Kidney epithelial cell (primary cell): ENCODE measurements at regions not wholly inside any gene's neighbourhood (a gene's known extent, or its start where the extent isn't known, plus 50 kb on each side); places are given as distances from the start of the nearest gene placed in this dataset.

Source experiments
- DNase-seq: peaks from one replicate; pipeline ENCODE4 v3.0.0-alpha.2; 2010; ENCODE audit warnings: low read depth
- H3K27me3 ChIP-seq: 2 replicates; pipeline ENCODE4 v1.6.0; 2011; ENCODE audit warnings: low read length; ENCODE audit not compliant: control insufficient read depth, insufficient read depth
- H3K36me3 ChIP-seq: 2 replicates; pipeline ENCODE4 v1.5.1; 2011; ENCODE audit warnings: low read length; ENCODE audit not compliant: control insufficient read depth, insufficient read depth
- H3K4me3 ChIP-seq: 2 replicates; pipeline ENCODE4 v1.5.1; 2011; ENCODE audit warnings: low read depth, mild to moderate bottlenecking, control low read depth, low read length
- CTCF ChIP-seq: IDR thresholded peaks from 2 replicates; pipeline ENCODE4 v1.5.1; 2011; ENCODE audit warnings: mild to moderate bottlenecking, moderate library complexity, low read length, control low read depth, inconsistent platforms; ENCODE audit not compliant: insufficient read depth, poor library complexity, severe bottlenecking

GRCh38 chr4:96025011-96025410, 185.1 kb downstream of the PDHA2 start:
- H3K36me3 ChIP-seq: no peaks in the 10 kb centered on the region
- TF ChIP-seq CTCF: no peak
- DNase-seq: no peak
- H3K27me3 ChIP-seq: no peaks in the 10 kb centered on the region
- no peak overlapping the region for H3K4me3 ChIP-seq

GRCh38 chr4:96035727-96036126, 195.8 kb downstream of the PDHA2 start:
- no peak overlapping the region for H3K4me3 ChIP-seq
- no peaks in the 10 kb centered on the region for H3K27me3 ChIP-seq
- no peaks in the 10 kb centered on the region for H3K36me3 ChIP-seq
- no peak for DNase-seq
- TF ChIP-seq CTCF: peak; percentile 36

- H3K27me3 ChIP-seq: no peaks in the 10 kb centered on the region
- no peak overlapping the region for H3K4me3 ChIP-seq
- H3K36me3 ChIP-seq: no peaks in the 10 kb centered on the region
- DNase-seq: no peak
- TF ChIP-seq CTCF: no peak
These were observed 196.9 kb downstream of the PDHA2 start for GRCh38 chr4:96036781-96037180.

DNA sequence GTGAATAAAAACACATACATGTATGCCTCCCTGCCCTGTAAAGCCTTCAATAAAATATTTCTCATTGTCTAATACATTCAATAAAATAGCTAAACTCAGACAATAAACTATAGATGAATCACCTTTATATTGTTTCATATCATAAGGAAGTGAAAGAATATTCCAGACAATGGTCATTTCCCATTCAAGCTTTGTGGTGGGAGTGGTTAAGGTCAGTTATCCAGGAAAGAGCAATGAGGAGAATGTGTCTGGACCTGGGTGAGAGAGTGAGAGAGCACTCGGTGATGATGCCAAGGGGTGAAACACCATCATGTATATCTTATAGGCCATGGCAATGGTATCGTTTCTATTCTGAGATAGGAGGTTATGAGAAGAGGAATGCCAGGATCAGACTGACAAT, 197.8 kb downstream of the PDHA2 start:
- Histone ChIP-seq H3K4me3 (no peak overlapping the region), H3K27me3 (no peaks in the 10 kb centered on the region), H3K36me3 (no peaks in the 10 kb centered on the region)
- no peak for TF ChIP-seq CTCF
- DNase-seq: no peak

DNA sequence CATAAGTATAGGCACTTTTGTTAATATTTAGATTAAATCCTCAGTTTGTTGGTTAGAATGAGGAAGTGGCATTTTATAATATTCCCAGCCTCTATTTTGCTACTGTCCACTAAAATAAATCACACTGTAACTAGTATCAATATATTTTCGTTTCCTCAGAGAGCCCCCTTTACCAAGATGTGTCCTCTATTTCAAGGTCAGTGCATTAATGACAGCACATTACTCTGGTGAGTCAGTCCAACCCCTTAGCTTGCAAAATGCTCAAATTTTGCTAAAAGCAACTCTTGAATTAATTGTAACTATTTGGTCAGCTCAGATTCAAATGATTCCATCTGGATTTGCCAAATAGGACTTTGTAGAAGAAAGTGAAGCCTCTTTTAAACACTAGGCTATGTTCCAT, 199.3 kb downstream of the PDHA2 start:
- TF ChIP-seq CTCF: no peak
- no peaks in the 10 kb centered on the region for H3K36me3 ChIP-seq
- H3K4me3 ChIP-seq: no peak overlapping the region
- no peak for DNase-seq
- H3K27me3 ChIP-seq: no peaks in the 10 kb centered on the region

DNA sequence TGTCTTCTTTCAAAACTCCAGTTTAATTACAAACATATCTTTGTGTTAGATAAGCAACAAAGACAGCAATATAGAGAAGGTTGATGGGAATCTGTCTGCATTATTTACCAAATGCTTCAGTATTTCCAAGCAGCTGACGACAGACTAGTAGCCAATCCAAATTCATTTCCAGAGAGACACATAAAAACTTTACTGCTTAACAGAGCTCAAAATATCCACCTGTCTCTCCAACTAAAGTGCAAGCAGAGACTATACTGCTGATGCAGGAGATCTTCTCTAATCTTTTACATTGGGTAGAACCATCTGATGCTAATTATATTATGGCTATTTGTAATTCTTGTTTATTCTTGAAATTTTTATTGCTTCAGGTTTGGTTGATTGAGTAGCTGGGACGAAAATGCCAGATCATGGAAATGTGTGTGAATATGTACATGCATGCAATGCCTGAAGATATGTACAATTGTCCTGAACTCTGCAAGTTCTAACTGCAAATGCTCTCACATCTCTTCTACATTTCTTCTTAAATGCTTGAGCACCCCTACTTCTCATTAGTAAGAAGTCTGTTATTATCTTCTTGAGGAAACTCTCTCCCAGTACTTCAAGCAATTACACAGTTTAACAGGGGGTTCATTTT, 200.0 kb downstream of the PDHA2 start:
- H3K36me3 ChIP-seq: no peaks in the 10 kb centered on the region
- no peak overlapping the region for H3K4me3 ChIP-seq
- no peak for TF ChIP-seq CTCF
- no peaks in the 10 kb centered on the region for H3K27me3 ChIP-seq
- DNase-seq: no peak
